ENCODE measurements at regions not wholly inside any gene's neighbourhood (a gene's known extent, or its start where the extent isn't known, plus 50 kb on each side); places are given as distances from the start of the nearest gene placed in this dataset.

DNA sequence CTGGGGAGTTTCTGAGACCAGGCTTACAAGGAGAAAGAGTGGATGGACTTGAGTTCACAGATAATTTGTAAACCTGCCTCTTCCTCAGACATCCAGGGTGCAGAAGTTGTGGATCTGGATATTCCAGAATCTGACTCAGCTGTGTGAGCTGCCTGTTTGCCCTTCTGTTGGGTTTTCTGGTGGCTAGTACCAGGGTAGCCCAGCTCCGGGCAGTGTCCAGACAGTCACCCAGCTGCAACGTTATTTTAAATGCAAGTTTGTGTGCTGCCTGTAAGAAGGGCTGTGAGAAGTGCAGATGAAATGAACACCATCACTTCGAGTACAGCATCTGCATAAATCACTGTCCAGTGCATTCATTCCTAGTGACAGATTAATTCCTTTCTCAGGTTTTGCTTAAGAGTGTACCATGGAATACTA lies 1053.0 kb downstream of the TUSC7 start:
- no peak overlapping the region for H3K27ac Mint-ChIP-seq
- peaks cover 8% of the 10 kb centered on the region for H3K9me3 Mint-ChIP-seq
- TF ChIP-seq, protein P1, sequence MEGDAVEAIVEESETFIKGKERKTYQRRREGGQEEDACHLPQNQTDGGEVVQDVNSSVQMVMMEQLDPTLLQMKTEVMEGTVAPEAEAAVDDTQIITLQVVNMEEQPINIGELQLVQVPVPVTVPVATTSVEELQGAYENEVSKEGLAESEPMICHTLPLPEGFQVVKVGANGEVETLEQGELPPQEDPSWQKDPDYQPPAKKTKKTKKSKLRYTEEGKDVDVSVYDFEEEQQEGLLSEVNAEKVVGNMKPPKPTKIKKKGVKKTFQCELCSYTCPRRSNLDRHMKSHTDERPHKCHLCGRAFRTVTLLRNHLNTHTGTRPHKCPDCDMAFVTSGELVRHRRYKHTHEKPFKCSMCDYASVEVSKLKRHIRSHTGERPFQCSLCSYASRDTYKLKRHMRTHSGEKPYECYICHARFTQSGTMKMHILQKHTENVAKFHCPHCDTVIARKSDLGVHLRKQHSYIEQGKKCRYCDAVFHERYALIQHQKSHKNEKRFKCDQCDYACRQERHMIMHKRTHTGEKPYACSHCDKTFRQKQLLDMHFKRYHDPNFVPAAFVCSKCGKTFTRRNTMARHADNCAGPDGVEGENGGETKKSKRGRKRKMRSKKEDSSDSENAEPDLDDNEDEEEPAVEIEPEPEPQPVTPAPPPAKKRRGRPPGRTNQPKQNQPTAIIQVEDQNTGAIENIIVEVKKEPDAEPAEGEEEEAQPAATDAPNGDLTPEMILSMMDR (conservative IDR thresholded peaks at IDR 0.05), result no peak
- H3K4me1 Mint-ChIP-seq (ENCODE audit: unreplicated experiment), result peaks cover 25% of the 10 kb centered on the region
- H3K36me3 Mint-ChIP-seq, result no peaks in the 10 kb centered on the region
- no peak for DNase-seq (ENCODE audit: extremely low spot score, unreplicated experiment)
- H3K27me3 Mint-ChIP-seq, result peaks cover 15% of the 10 kb centered on the region
- H3K4me3 Mint-ChIP-seq, result peak overlapping the region; percentile 24

DNA sequence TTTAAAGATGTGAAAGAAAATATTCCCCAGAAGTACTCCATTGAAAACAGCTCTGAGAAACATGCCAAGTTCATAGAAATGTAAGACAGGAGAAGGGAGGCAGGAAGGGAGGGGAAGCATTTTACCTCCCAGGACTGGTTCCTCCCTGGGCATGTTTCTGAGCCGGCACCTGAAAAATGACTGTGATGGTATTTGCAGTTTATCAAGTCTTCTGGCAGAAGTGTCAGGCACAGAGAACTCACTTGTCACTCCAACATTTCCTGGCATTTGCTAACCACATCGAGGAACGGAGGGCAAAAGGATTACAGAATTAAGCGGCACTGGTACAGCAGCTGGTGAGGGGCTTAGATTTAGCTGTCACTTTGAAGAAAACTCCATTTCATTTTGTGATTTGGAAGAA lies 1054.0 kb downstream of the TUSC7 start:
- no peak for DNase-seq (ENCODE audit: extremely low spot score, unreplicated experiment)
- Mint-ChIP-seq H3K4me1 (ENCODE audit: unreplicated experiment) (peaks cover 25% of the 10 kb centered on the region), H3K27me3 (peaks cover 13% of the 10 kb centered on the region), H3K27ac (no peak overlapping the region), H3K4me3 (peak overlapping the region; percentile 42), H3K9me3 (peaks cover 6% of the 10 kb centered on the region), H3K36me3 (no peaks in the 10 kb centered on the region)
- TF ChIP-seq, protein P1 (conservative IDR thresholded peaks at IDR 0.05), result no peak

DNA sequence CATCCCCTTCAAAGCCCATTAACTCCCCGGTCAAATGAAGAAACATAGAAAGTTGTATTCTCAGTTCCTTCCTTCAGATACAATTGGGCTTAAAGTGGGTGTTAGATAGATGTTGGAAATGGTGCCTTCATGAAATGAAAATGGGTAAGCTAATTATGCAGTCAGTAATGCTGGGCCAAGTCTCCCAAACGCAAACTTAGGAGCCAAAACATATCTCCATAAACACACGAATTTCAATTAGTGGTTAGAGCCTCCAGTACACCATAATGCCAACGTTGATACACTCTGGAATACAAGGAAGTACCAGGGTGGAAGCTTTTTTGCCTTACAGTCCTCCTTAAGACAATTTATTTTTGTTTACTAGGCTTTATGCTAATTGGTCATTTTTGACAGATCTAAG lies 1059.0 kb downstream of the TUSC7 start:
- H3K27me3 Mint-ChIP-seq, result peaks cover 6% of the 10 kb centered on the region
- H3K4me1 Mint-ChIP-seq (ENCODE audit: unreplicated experiment), result peaks cover under 1% of the 10 kb centered on the region
- DNase-seq (ENCODE audit: extremely low spot score, unreplicated experiment), result no peak
- H3K4me3 Mint-ChIP-seq, result no peak overlapping the region
- TF ChIP-seq, protein P1 (conservative IDR thresholded peaks at IDR 0.05), result no peak
- no peaks in the 10 kb centered on the region for H3K36me3 Mint-ChIP-seq
- peaks cover 4% of the 10 kb centered on the region for H3K9me3 Mint-ChIP-seq
- no peak overlapping the region for H3K27ac Mint-ChIP-seq

DNA sequence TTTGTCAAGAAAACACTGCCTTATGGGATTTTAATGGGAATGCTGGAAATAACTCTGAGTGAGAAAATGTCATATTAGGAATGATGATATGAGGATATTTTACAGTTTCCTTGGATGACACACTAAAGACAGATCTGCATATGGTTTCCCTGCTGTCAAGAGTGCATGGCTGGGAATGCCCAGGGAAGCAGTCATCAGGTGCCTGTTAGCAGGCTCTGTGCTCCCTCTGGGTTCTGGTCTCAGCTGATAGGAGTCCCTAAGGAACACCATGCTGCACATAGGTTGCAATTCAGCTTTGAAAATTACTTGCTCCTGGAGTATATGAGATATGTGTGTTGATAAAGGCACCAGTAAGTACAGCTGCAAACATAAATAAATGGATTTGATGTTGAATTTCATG lies 1064.6 kb downstream of the TUSC7 start:
- TF ChIP-seq, protein P1 (conservative IDR thresholded peaks at IDR 0.05), result no peak
- H3K27ac Mint-ChIP-seq, result no peak overlapping the region
- no peaks in the 10 kb centered on the region for H3K36me3 Mint-ChIP-seq
- no peaks in the 10 kb centered on the region for H3K4me1 Mint-ChIP-seq (ENCODE audit: unreplicated experiment)
- peaks cover under 1% of the 10 kb centered on the region for H3K9me3 Mint-ChIP-seq
- H3K27me3 Mint-ChIP-seq, result no peaks in the 10 kb centered on the region
- DNase-seq (ENCODE audit: extremely low spot score, unreplicated experiment), result no peak
- no peak overlapping the region for H3K4me3 Mint-ChIP-seq

DNA sequence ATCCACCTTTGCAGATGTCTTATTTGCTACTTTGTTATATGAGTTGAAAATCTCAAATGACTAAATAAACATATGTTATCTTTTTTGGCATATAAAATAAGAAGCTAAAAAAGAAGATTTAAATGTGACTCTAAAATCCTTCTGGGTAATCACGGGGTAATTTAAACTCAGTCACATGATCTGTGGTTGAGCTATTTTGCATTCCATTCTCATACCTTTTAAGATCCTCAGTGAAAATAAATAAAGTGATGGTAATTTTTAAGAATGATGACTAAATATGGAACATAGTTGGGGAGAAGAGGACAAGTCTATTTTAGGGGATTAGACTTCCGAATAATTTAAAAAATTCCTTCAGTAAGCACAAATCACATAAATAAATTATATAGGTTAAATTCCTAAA lies 1076.8 kb downstream of the TUSC7 start:
- H3K4me3 Mint-ChIP-seq, result no peak overlapping the region
- no peaks in the 10 kb centered on the region for H3K36me3 Mint-ChIP-seq
- DNase-seq (ENCODE audit: extremely low spot score, unreplicated experiment), result no peak
- H3K9me3 Mint-ChIP-seq, result no peaks in the 10 kb centered on the region
- H3K27ac Mint-ChIP-seq, result no peak overlapping the region
- TF ChIP-seq, protein P1 (conservative IDR thresholded peaks at IDR 0.05), result no peak
- H3K4me1 Mint-ChIP-seq (ENCODE audit: unreplicated experiment), result peaks cover 9% of the 10 kb centered on the region
- H3K27me3 Mint-ChIP-seq, result no peaks in the 10 kb centered on the region

DNA sequence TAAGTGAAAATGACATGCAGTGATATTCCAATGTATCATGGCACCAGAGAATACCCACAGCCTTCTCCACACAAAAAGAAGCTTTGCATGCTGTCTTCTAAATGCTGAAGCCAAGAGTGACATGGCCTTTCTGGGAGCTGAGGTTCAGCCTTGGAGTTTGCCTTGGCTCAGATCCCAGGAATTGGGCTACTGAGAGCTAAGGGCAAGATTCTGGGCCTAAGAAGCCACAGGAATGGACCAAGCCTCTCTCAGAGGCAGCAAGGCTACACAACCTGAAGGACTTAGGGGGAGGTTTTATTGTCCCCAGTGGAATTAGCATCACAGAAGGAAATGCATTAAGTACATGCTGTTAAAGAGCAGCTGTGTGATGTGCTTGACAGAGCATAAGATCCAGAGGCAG lies 1078.5 kb downstream of the TUSC7 start:
- no peaks in the 10 kb centered on the region for H3K27me3 Mint-ChIP-seq
- TF ChIP-seq, protein P1 (conservative IDR thresholded peaks at IDR 0.05), result no peak
- no peak overlapping the region for H3K4me3 Mint-ChIP-seq
- H3K9me3 Mint-ChIP-seq, result no peaks in the 10 kb centered on the region
- DNase-seq (ENCODE audit: extremely low spot score, unreplicated experiment), result no peak
- peaks cover 9% of the 10 kb centered on the region for H3K4me1 Mint-ChIP-seq (ENCODE audit: unreplicated experiment)
- no peaks in the 10 kb centered on the region for H3K36me3 Mint-ChIP-seq
- H3K27ac Mint-ChIP-seq, result no peak overlapping the region

All from type B pancreatic cell (in vitro differentiated cells).